ENCODE measurements at regions not wholly inside any gene's neighbourhood (a gene's known extent, or its start where the extent isn't known, plus 50 kb on each side); places are given as distances from the start of the nearest gene placed in this dataset.
A peak's percentile ranks its signal among the peaks of the same experiment; 100 is the strongest.

DNA sequence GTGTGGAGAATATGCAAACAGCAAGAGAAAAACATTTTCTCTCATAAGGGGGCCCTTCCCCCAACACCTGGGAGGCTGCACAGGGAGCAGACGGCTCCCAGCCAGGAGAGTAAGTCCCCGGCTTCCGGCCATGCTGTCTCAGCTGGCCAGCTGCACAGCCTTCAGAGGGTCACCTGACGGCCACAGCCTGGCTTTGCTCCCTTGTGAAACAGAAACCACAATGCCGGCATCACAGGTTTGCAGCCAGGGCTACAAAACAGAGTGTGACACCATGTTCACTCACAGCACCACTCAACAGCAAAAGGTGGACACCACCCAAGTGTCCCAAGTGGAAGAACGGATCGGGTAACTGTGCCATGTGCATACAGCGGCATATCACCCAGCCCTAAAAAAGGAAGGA, 86.9 kb upstream of the GPC1 start:
- DNase-seq: no peak

- DNase-seq: no peak
Observed at GRCh38 chr2:240349133-240350005, 86.1 kb upstream of the GPC1 start.

GRCh38 chr2:240350006-240350355, 85.5 kb upstream of the GPC1 start:
- DNase-seq: no peak

GRCh38 chr2:240350696-240351087, 84.8 kb upstream of the GPC1 start:
- DNase-seq: no peak

- DNase-seq: no peak
Observed at GRCh38 chr2:240351088-240351741, 84.2 kb upstream of the GPC1 start.

GRCh38 chr2:240351826-240352426, 83.5 kb upstream of the GPC1 start:
- DNase-seq: peak; percentile 4

DNA sequence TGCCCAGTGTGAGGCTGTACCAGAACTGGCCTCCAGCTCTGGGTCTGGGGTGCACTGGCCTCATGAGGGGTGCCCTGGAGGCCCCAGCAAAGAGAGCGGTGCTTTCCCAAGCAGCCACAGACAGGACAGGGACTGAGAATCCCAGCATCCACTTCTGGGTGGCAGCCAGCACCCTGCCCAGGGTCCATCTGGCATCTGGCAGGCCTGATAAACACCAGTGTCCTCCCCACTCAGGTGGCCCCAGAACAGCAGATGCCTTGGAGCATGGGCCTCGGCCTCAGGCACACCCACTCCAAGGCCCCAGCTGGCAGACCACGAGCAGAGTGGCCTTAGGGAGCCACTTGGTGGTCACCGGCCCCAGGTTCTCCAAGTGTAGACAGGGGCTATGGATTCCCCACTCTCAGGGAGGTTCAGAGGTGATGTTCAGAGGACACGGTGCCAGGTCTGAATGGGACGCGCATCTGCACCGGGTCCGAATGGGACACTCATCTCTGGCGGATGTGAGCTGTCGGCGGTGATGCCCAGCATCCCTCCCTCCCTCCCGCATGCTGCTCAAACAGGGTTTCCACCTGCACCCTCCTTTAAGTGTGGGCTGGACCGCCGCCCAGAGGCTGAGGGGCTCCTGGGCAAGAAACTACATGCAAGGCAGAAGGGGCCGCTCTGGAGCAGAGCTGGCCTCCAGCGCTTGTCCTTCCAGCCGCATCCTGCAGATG, 82.2 kb upstream of the GPC1 start:
- DNase-seq: no peak

DNA sequence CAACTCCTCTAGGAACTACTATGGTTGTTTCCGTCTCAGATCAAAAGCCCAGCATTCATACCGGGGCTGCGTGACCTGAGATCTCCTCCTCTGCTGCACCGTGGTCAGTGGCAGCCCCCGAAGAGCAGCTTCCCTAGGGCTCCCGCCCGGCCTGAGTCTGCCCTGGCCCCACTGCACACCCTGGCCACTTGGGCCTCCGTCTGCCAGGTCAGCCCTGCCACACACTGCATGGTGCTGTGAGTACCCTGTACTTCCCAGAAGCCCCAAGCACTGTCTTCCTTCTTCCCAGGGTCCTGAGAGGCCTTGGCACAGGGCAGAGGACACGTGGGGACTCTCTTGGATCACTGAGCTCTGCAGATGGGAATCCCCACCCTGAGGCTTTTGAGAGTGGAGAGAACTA, 81.5 kb upstream of the GPC1 start:
- no peak for DNase-seq

GRCh38 chr2:240355001-240355891, 80.2 kb upstream of the GPC1 start:
- no peak for DNase-seq

DNA sequence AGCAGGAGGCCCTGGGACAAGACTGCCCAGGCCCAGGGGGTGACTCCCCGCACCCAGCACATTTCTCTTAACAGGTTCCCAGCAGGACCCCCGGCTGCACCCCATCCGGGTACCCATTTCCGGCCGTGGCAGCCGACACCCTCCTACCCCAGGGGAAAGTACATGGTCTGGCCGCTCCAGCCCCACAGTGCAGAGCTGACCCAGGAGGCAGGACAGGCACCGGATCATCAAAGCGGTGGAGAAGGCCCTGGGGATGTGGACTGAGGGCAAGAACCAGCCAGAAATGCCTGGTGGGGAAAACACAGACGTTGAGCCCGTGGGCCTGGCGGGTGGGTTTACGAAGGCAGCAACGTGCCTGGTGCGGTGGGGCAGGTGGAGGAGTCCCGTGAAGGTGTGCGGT, 79.5 kb upstream of the GPC1 start:
- DNase-seq: no peak

DNA sequence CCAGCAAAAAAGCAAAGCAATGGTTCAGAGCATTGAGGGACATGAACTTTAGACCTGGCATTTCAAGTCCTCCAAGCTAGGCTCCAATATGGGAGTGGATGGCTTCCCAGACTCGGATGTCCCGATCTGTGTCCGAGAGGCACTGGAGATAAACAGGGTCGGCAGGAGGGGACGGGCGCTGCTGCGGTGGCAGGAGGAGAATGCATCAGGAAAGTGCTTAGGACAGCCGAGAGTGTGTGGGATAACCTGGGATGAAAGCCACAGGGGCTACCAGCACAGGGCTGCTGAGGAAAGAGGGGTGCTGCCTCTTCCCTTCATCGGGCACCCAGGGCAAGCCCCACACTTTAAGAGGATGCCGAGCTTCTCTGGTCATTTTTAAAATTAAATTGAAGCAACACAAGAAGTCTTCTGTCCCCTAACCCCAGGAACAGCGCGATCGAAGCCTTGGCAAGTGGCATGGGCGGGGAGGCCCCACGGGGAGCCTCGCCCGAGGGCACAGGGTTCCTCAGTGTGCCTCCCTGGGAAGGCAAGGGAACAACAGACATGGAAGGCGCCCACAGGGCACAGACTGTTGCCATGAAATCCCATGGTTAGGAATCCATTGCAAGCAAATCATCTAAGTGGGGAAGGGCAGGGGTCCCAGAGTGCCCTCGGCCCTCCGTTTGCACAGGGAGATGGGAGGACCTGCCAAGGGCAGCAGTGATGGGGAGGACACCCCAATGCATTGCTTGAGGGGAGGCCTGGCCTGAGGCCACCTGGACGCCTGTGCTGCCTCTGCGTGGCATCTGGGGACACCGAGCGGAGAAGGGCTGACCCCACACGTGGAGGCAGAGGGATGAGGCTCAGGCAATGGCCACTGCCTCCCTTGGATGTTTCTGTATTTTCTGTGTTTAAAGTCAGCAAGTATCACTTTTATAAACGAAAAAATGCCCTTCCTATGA, 78.5 kb upstream of the GPC1 start:
- DNase-seq: no peak

GRCh38 chr2:240357641-240358012, 77.8 kb upstream of the GPC1 start:
- no peak for DNase-seq

GRCh38 chr2:240358080-240358479, 77.4 kb upstream of the GPC1 start:
- DNase-seq: no peak

- DNase-seq: no peak
Observed at GRCh38 chr2:240358821-240359397, 76.6 kb upstream of the GPC1 start.

- DNase-seq: no peak
Observed at GRCh38 chr2:240359695-240360094, 75.8 kb upstream of the GPC1 start.

- no peak for DNase-seq
Observed at GRCh38 chr2:240360645-240361475, 74.6 kb upstream of the GPC1 start.

- DNase-seq: no peak
Observed at GRCh38 chr2:240362216-240362755, 73.2 kb upstream of the GPC1 start.

DNA sequence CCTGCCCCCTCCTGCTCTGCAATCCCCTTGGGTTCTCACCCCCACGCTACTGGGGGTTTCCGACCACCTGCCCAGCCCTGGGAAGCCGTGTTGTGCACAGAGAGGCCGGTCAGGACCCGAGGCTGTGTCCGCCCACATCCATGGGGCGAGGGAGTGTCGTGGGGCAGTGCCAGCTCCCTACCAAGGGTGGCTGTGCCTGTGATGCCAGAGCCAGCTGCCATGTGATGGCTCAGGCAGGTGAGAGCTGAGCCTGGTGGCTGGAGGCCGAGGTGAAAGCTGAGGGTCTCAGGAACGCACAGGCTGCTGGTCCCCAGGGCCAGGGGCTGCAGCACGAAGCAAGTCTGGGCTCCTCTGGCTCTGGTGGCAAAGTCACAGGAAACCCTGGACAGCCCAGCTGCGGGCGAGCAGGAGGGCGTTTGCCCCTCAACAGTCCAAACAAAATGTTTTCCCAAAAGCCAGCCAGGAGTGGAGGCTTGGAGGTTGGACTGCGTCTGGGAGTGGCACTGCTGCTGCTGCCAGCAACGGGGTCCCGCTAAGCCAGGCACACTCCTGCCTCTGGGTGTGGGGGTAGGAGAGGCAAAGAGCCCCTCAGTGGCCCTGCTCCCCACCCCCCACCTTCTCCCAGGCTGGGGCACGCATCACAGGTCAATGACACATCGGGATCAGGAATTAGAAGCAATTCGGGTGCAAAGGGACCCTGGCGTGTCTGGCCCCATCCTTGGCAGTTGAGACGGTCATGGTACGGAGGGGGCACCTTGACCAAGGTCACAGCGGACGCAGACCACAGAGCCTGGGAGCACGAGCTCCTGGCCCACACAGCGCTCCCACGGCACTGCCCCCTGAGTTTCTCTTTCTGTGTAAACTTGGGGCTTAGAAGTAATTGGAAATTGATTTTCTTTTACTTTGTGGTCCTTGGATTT, 72.4 kb upstream of the GPC1 start:
- DNase-seq: no peak
